GM23338 (cell line): ENCODE measurements at regions not wholly inside any gene's neighbourhood (a gene's known extent, or its start where the extent isn't known, plus 50 kb on each side); places are given as distances from the start of the nearest gene placed in this dataset.

ENCODE experiments used
- ATAC-seq: fragments of 200-7000 bp; cut with Tn5 transposase; 3 replicates; pipeline ENCODE4 v1.9.1; 2020
- DNase-seq: peaks from one replicate; pipeline ENCODE4 v3.0.0-alpha.2; 2015; ENCODE audit warnings: low spot score
- H2AFZ ChIP-seq: fragments of 200-600 bp; sonication (generic); 2 replicates; pipeline ENCODE4 v1.8.0; 2016; ENCODE audit warnings: antibody characterized with exemption, mild to moderate bottlenecking, moderate library complexity
- H3F3A ChIP-seq: fragments of 200-600 bp; sonication (generic); replicated peaks from 2 replicates; pipeline ENCODE4 v1.8.0; 2017; ENCODE audit warnings: antibody characterized with exemption, mixed run types, low read depth
- H3K27ac ChIP-seq: fragments of 200-600 bp; sonication (generic); 2 replicates; pipeline ENCODE4 v1.6.1; 2016; ENCODE audit warnings: low read depth
- H3K27me3 ChIP-seq: fragments of 200-600 bp; sonication (generic); 2 replicates; pipeline ENCODE4 v1.8.0; 2016; ENCODE audit warnings: mild to moderate bottlenecking, mixed run types, moderate library complexity; ENCODE audit not compliant: insufficient read depth
- H3K36me3 ChIP-seq: fragments of 200-600 bp; sonication (generic); 2 replicates; pipeline ENCODE4 v1.8.0; 2016; ENCODE audit warnings: mild to moderate bottlenecking; ENCODE audit not compliant: insufficient read depth
- H3K4me1 ChIP-seq: fragments of 200-600 bp; sonication (generic); 2 replicates; pipeline ENCODE4 v1.8.0; 2016; ENCODE audit warnings: mild to moderate bottlenecking, moderate library complexity; ENCODE audit not compliant: insufficient read depth
- H3K4me2 ChIP-seq: fragments of 200-600 bp; sonication (generic); 2 replicates; pipeline ENCODE4 v1.7.1; 2017; ENCODE audit warnings: mixed run types
- H3K4me3 ChIP-seq: fragments of 200-600 bp; sonication (generic); 2 replicates; pipeline ENCODE4 v1.6.1; 2016; ENCODE audit warnings: mixed run types
- H3K79me2 ChIP-seq: fragments of 200-600 bp; sonication (generic); replicated peaks from 2 replicates; pipeline ENCODE4 v1.8.0; 2017; ENCODE audit warnings: mild to moderate bottlenecking; ENCODE audit not compliant: insufficient read depth
- H3K9me2 ChIP-seq: fragments of 200-600 bp; sonication (generic); 2 replicates; pipeline ENCODE4 v1.8.0; 2017; ENCODE audit not compliant: insufficient read depth
- H4K20me1 ChIP-seq: fragments of 200-600 bp; sonication (generic); replicated peaks from 2 replicates; pipeline ENCODE4 v1.8.0; 2017; ENCODE audit warnings: mild to moderate bottlenecking; ENCODE audit not compliant: insufficient read depth
- H3K27ac Mint-ChIP-seq: 2 replicates; pipeline ENCODE4 v1.8.0; 2020; ENCODE audit warnings: inconsistent platforms, mild to moderate bottlenecking, moderate library complexity, mixed read lengths
- H3K27me3 Mint-ChIP-seq: 3 replicates; pipeline ENCODE4 v1.8.0; 2022; ENCODE audit warnings: low read depth, mild to moderate bottlenecking, moderate library complexity, mixed read lengths, inconsistent platforms; ENCODE audit not compliant: insufficient read depth, poor library complexity
- H3K36me3 Mint-ChIP-seq: 3 replicates; pipeline ENCODE4 v1.8.0; 2021; ENCODE audit warnings: low read depth, mild to moderate bottlenecking, inconsistent platforms, moderate library complexity, mixed read lengths
- H3K4me1 Mint-ChIP-seq: 3 replicates; pipeline ENCODE4 v1.8.0; 2020; ENCODE audit warnings: mild to moderate bottlenecking, inconsistent platforms, mixed read lengths
- H3K4me3 Mint-ChIP-seq: 3 replicates; pipeline ENCODE4 v1.8.0; 2021; ENCODE audit warnings: moderate library complexity, mild to moderate bottlenecking, inconsistent platforms, mixed read lengths
- H3K9me3 Mint-ChIP-seq: 3 replicates; pipeline ENCODE4 v1.8.0; 2020; ENCODE audit warnings: moderate library complexity, mild to moderate bottlenecking, inconsistent platforms, mixed read lengths
- CREB1 ChIP-seq: fragments of 250-450 bp; sonication (Bioruptor Pico); IDR thresholded peaks from 2 replicates; pipeline ENCODE4 v1.5.0; 2020; ENCODE audit warnings: low read depth, mild to moderate bottlenecking, moderate library complexity
- ETS1 ChIP-seq: IDR thresholded peaks from 2 replicates; pipeline ENCODE4 v1.6.1; 2016; ENCODE audit warnings: antibody characterized with exemption
- EZH2 ChIP-seq: fragments of 200-600 bp; sonication (generic); IDR thresholded peaks from one replicate; pipeline ENCODE4 v1.8.0; 2017; ENCODE audit warnings: antibody characterized with exemption, mild to moderate bottlenecking, low read depth; ENCODE audit not compliant: unreplicated experiment
- EZH2phosphoT487 ChIP-seq: fragments of 200-600 bp; sonication (generic); IDR thresholded peaks from one replicate; pipeline ENCODE4 v1.8.1; 2018; ENCODE audit warnings: antibody characterized with exemption; ENCODE audit not compliant: unreplicated experiment
- REST ChIP-seq: IDR thresholded peaks from one replicate; pipeline ENCODE4 v1.6.1; 2018; ENCODE audit warnings: antibody characterized with exemption; ENCODE audit not compliant: unreplicated experiment
- STAT1 ChIP-seq: IDR thresholded peaks from one replicate; pipeline ENCODE4 v1.6.1; 2016; ENCODE audit warnings: antibody characterized with exemption; ENCODE audit not compliant: unreplicated experiment
- ZNF331 ChIP-seq: fragments of 250-450 bp; sonication (Bioruptor Pico); IDR thresholded peaks from 2 replicates; pipeline ENCODE4 v1.5.0; 2020; ENCODE audit warnings: low read depth, mild to moderate bottlenecking, moderate library complexity
- TF ChIP-seq, protein P1 (sequence below), 2 experiments: fragments of 200-600 bp in 1 of 2; sonication (generic) in 1 of 2; conservative IDR thresholded peaks; 2 replicates each; pipeline versions ENCODE4 v1.5.1 to v1.6.1; 2016 to 2017; ENCODE audit warnings: antibody characterized with exemption in 2 of 2, low read depth in 2 of 2, mild to moderate bottlenecking in 2 of 2, moderate library complexity in 1 of 2

- TF ChIP-seq REST = no peak
- TF ChIP-seq, protein P1, sequence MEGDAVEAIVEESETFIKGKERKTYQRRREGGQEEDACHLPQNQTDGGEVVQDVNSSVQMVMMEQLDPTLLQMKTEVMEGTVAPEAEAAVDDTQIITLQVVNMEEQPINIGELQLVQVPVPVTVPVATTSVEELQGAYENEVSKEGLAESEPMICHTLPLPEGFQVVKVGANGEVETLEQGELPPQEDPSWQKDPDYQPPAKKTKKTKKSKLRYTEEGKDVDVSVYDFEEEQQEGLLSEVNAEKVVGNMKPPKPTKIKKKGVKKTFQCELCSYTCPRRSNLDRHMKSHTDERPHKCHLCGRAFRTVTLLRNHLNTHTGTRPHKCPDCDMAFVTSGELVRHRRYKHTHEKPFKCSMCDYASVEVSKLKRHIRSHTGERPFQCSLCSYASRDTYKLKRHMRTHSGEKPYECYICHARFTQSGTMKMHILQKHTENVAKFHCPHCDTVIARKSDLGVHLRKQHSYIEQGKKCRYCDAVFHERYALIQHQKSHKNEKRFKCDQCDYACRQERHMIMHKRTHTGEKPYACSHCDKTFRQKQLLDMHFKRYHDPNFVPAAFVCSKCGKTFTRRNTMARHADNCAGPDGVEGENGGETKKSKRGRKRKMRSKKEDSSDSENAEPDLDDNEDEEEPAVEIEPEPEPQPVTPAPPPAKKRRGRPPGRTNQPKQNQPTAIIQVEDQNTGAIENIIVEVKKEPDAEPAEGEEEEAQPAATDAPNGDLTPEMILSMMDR (conservative IDR thresholded peaks at IDR 0.05; ENCODE audit: low read depth in 2 of 2) = no peak
- no peak for TF ChIP-seq EZH2
- no peak for TF ChIP-seq STAT1
- TF ChIP-seq EZH2phosphoT487 = no peak
- no peak for TF ChIP-seq ETS1
- no peak for TF ChIP-seq CREB1 (CRISPR knock-in tag)
Measured at GRCh38 chr1:199273837-199274379, 635.1 kb downstream of the PTPRC start (continued).

GRCh38 chr1:199279067-199279466 lies 640.2 kb downstream of the PTPRC start:
- H3K79me2 ChIP-seq = no peaks in the 10 kb centered on the region
- Mint-ChIP-seq H3K9me3 (no peaks in the 10 kb centered on the region; the same call in 2 of the 3 replicates), H3K36me3 (no peaks in the 10 kb centered on the region), H3K4me3 (no peak overlapping the region), H3K4me1 (no peaks in the 10 kb centered on the region; the same call in 2 of the 3 replicates), H3K27me3 (no peaks in the 10 kb centered on the region), H3K27ac (no peak overlapping the region)
- no peak overlapping the region for H3K4me3 ChIP-seq
- no peaks in the 10 kb centered on the region for H3K36me3 ChIP-seq
- ATAC-seq (no peak), DNase-seq (no peak)
- H4K20me1 ChIP-seq = no peaks in the 10 kb centered on the region
- H3K27me3 ChIP-seq = no peaks in the 10 kb centered on the region
- H3K4me1 ChIP-seq = no peaks in the 10 kb centered on the region
- H3F3A ChIP-seq = no peaks in the 10 kb centered on the region
- no peak overlapping the region for H3K4me2 ChIP-seq
- H3K9me2 ChIP-seq = no peaks in the 10 kb centered on the region
- H3K27ac ChIP-seq = no peak overlapping the region
- no peak overlapping the region for H2AFZ ChIP-seq
- TF ChIP-seq STAT1 (no peak), REST (no peak), ZNF331 (CRISPR knock-in tag) (no peak)
